ENCODE measurements at regions not wholly inside any gene's neighbourhood (a gene's known extent, or its start where the extent isn't known, plus 50 kb on each side); places are given as distances from the start of the nearest gene placed in this dataset.

DNA sequence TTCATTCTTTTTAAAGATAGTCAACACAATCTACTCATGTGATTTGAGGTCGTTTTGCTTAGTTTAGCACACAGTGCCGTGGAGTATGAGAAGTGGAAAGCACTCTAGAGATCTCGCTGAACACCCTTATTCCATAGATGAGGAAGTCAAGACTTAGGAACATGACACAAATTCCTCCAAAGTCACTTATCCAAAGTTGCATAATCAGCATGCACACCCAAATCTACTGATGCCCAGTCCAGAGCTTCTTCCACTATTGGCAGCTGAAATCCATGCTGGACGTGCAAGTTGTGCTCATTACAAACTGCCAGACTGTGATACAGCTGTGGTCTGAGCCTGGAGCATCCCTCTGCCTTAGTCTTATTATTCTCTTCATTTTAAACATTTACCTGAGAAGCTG is 83.5 kb upstream of the ZNF280D start:
- TF ChIP-seq, protein P1, sequence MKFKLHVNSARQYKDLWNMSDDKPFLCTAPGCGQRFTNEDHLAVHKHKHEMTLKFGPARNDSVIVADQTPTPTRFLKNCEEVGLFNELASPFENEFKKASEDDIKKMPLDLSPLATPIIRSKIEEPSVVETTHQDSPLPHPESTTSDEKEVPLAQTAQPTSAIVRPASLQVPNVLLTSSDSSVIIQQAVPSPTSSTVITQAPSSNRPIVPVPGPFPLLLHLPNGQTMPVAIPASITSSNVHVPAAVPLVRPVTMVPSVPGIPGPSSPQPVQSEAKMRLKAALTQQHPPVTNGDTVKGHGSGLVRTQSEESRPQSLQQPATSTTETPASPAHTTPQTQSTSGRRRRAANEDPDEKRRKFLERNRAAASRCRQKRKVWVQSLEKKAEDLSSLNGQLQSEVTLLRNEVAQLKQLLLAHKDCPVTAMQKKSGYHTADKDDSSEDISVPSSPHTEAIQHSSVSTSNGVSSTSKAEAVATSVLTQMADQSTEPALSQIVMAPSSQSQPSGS (CRISPR knock-in tag; IDR thresholded peaks at IDR 0.05; ENCODE audit: borderline replicate concordance, low read depth): no peak
- TF ChIP-seq, protein P2, sequence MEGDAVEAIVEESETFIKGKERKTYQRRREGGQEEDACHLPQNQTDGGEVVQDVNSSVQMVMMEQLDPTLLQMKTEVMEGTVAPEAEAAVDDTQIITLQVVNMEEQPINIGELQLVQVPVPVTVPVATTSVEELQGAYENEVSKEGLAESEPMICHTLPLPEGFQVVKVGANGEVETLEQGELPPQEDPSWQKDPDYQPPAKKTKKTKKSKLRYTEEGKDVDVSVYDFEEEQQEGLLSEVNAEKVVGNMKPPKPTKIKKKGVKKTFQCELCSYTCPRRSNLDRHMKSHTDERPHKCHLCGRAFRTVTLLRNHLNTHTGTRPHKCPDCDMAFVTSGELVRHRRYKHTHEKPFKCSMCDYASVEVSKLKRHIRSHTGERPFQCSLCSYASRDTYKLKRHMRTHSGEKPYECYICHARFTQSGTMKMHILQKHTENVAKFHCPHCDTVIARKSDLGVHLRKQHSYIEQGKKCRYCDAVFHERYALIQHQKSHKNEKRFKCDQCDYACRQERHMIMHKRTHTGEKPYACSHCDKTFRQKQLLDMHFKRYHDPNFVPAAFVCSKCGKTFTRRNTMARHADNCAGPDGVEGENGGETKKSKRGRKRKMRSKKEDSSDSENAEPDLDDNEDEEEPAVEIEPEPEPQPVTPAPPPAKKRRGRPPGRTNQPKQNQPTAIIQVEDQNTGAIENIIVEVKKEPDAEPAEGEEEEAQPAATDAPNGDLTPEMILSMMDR (IDR thresholded peaks at IDR 0.05): no peak
- TF ChIP-seq ATF1 (CRISPR knock-in tag; IDR thresholded peaks at IDR 0.05) (no peak), FOXJ3 (CRISPR knock-in tag; IDR thresholded peaks at IDR 0.05; ENCODE audit: borderline replicate concordance) (no peak), NR3C1 (CRISPR knock-in tag; conservative IDR thresholded peaks at IDR 0.05; ENCODE audit: low read depth) (no peak), MYBL2 (CRISPR knock-in tag; IDR thresholded peaks at IDR 0.05) (no peak), ELF4 (CRISPR knock-in tag; IDR thresholded peaks at IDR 0.05; ENCODE audit: low read depth) (no peak), TEAD4 (CRISPR knock-in tag; IDR thresholded peaks at IDR 0.05) (no peak), TP53 (CRISPR knock-in tag; IDR thresholded peaks at IDR 0.05) (no peak)
- TF ChIP-seq, protein P3, sequence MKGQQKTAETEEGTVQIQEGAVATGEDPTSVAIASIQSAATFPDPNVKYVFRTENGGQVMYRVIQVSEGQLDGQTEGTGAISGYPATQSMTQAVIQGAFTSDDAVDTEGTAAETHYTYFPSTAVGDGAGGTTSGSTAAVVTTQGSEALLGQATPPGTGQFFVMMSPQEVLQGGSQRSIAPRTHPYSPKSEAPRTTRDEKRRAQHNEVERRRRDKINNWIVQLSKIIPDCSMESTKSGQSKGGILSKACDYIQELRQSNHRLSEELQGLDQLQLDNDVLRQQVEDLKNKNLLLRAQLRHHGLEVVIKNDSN (CRISPR knock-in tag; IDR thresholded peaks at IDR 0.05): no peak

All from WTC11 (cell line).